ENCODE measurements at regions not wholly inside any gene's neighbourhood (a gene's known extent, or its start where the extent isn't known, plus 50 kb on each side); places are given as distances from the start of the nearest gene placed in this dataset.

GRCh38 chr5:96199713-96200183, 233.3 kb downstream of the PCSK1 start:
- TF ChIP-seq CTCF (IDR thresholded peaks at IDR 0.05) (no peak), POLR2A (IDR thresholded peaks at IDR 0.05) (no peak)

Data from tibial nerve (tissue), 3 donors.